Testis (tissue), 2 donors: ENCODE measurements at regions not wholly inside any gene's neighbourhood (a gene's known extent, or its start where the extent isn't known, plus 50 kb on each side); places are given as distances from the start of the nearest gene placed in this dataset.

Source experiments
- CTCF ChIP-seq, 3 experiments: fragments of 450-650 bp in 2 of 3; fragments of 200-600 bp in 1 of 3; sonication (generic) in 1 of 3; IDR thresholded peaks; one replicate each; pipeline ENCODE4 v1.5.1; 2016 to 2019; ENCODE audit warnings: antibody characterized with exemption in 3 of 3, mild to moderate bottlenecking in 2 of 3, moderate library complexity in 1 of 3
- POLR2A ChIP-seq: fragments of 450-650 bp; IDR thresholded peaks from one replicate; pipeline ENCODE4 v1.6.1; 2017; ENCODE audit warnings: antibody characterized with exemption, mild to moderate bottlenecking, moderate library complexity

- TF ChIP-seq CTCF (IDR thresholded peaks at IDR 0.05) (no peak), POLR2A (no peak)
Observed at GRCh38 chr5:73295921-73296320, 122.9 kb downstream of the TMEM174 start.
